K562 (cell line): ENCODE measurements at regions not wholly inside any gene's neighbourhood (a gene's known extent, or its start where the extent isn't known, plus 50 kb on each side); places are given as distances from the start of the nearest gene placed in this dataset.

Experiments
- ATAC-seq: fragments of 200-7000 bp; cut with Tn5 transposase; 3 replicates; pipeline ENCODE4 v1.9.1; 2020; ENCODE audit warnings: moderate library complexity
- BruUV-seq: library from RNA; stranded (reverse); fragments of 400-500 nt; replicated peaks from 2 replicates; lab custom pipeline; 2021; lab: Mats Ljungman, UMichigan
- CTCF ChIA-PET: fragments of 300-600 bp; formaldehyde crosslinking; extraction: SDS; loops from one replicate; lab custom pipeline; 2021; ENCODE audit warnings: low intra/inter-chr PET ratio; lab: Yijun Ruan, JAX
- POLR2A ChIA-PET: fragments of 300-600, 350-650 bp; sonication (Branson Sonifier 250); formaldehyde crosslinking; extraction: SDS; loops from one replicate; lab custom pipeline; 2021; ENCODE audit warnings: antibody characterized with exemption, inconsistent platforms; lab: Yijun Ruan, JAX
- DNase-seq, 4 experiments: peaks; one replicate each; pipeline versions ENCODE4 v3.0.0 to v3.0.0-alpha.2; 2011 to 2018; ENCODE audit warnings: low spot score in 3 of 4, mixed read lengths in 3 of 4; ENCODE audit errors: extremely low read depth in 1 of 4
- FAIRE-seq: peaks from 2 replicates; lab custom pipeline; 2011; peaks lifted over from hg19 to GRCh38; lab: Jason Lieb, UNC
- H2AFZ ChIP-seq: 2 replicates; pipeline ENCODE4 v1.6.0; 2011; ENCODE audit warnings: low read depth, low read length, control low read depth, inconsistent platforms
- H3K27ac ChIP-seq: fragments of 200-600 bp; 3 replicates; pipeline ENCODE4 v1.8.0; 2011; ENCODE audit warnings: low read depth, mild to moderate bottlenecking, control low read depth, inconsistent platforms, low read length, moderate library complexity, mixed read lengths; ENCODE audit errors: extremely low read depth
- H3K27me3 ChIP-seq, 2 experiments: fragments of 300-600 bp in 1 of 2; 2 replicates in 1 of 2; 3 replicates in 1 of 2; pipeline versions ENCODE4 v1.6.0 to v1.8.0; 2011; ENCODE audit warnings: inconsistent platforms in 2 of 2, low read length in 2 of 2, mild to moderate bottlenecking in 1 of 2, mixed read lengths in 1 of 2, moderate library complexity in 1 of 2; ENCODE audit not compliant: control insufficient read depth in 2 of 2, insufficient read depth in 2 of 2
- H3K36me3 ChIP-seq: fragments of 300-600 bp; 3 replicates; pipeline ENCODE4 v1.8.0; 2011; ENCODE audit warnings: mild to moderate bottlenecking, low read length, inconsistent platforms; ENCODE audit not compliant: control insufficient read depth, insufficient read depth
- H3K4me1 ChIP-seq, 2 experiments: fragments of 200-600 bp in 1 of 2; replicated peaks in 1 of 2; 2 replicates in 1 of 2; 3 replicates in 1 of 2; pipeline versions ENCODE4 v1.5.1 to v1.8.0; 2011; ENCODE audit warnings: inconsistent platforms in 2 of 2, low read length in 2 of 2, mild to moderate bottlenecking in 1 of 2, mixed read lengths in 1 of 2, moderate library complexity in 1 of 2; ENCODE audit not compliant: control insufficient read depth in 2 of 2, insufficient read depth in 2 of 2
- H3K4me2 ChIP-seq: 2 replicates; pipeline ENCODE4 v1.6.1; 2011; ENCODE audit warnings: low read length, control low read depth, inconsistent platforms, mixed read lengths; ENCODE audit not compliant: insufficient read depth
- H3K4me3 ChIP-seq: fragments of 200-600 bp; sonication (generic), shearing (Covaris generic); 2 replicates; pipeline ENCODE4 v1.5.1; 2016; ENCODE audit warnings: control low read depth, inconsistent platforms
- H3K79me2 ChIP-seq: fragments of 200-600 bp; 3 replicates; pipeline ENCODE4 v1.8.0; 2011; ENCODE audit warnings: low read length, inconsistent platforms; ENCODE audit not compliant: control insufficient read depth, insufficient read depth
- H3K9ac ChIP-seq, 2 experiments: 2 replicates each; pipeline versions ENCODE4 v1.6.0 to v1.6.1; 2011; ENCODE audit warnings: low read depth in 2 of 2, low read length in 2 of 2, control low read depth in 1 of 2, inconsistent platforms in 1 of 2, mild to moderate bottlenecking in 1 of 2, mixed read lengths in 1 of 2; ENCODE audit not compliant: insufficient read depth in 1 of 2
- H3K9me1 ChIP-seq: one replicate; pipeline ENCODE4 v1.6.0; 2011; ENCODE audit warnings: inconsistent platforms, mild to moderate bottlenecking, low read length, moderate library complexity; ENCODE audit not compliant: control insufficient read depth, insufficient read depth
- H3K9me3 ChIP-seq: replicated peaks from 2 replicates; pipeline ENCODE4 v1.5.1; 2011; ENCODE audit warnings: low read depth, low read length, inconsistent platforms; ENCODE audit not compliant: control insufficient read depth, insufficient read depth
- H4K20me1 ChIP-seq: replicated peaks from 2 replicates; pipeline ENCODE4 v1.6.1; 2011; ENCODE audit warnings: low read length, inconsistent platforms, mixed read lengths; ENCODE audit not compliant: control insufficient read depth, insufficient read depth
- ARID1B ChIP-seq: fragments of 450-650 bp; IDR thresholded peaks from 2 replicates; pipeline ENCODE4 v1.6.1; 2016; ENCODE audit warnings: antibody characterized with exemption, mild to moderate bottlenecking, inconsistent platforms
- E2F3 ChIP-seq: fragments of 250-450 bp; sonication (Bioruptor Pico); IDR thresholded peaks from 2 replicates; pipeline ENCODE4 v1.4.0; 2020; ENCODE audit warnings: mild to moderate bottlenecking
- EHMT2 ChIP-seq: fragments of 450-650 bp; IDR thresholded peaks from 2 replicates; pipeline ENCODE4 v1.6.1; 2018; ENCODE audit warnings: antibody characterized with exemption
- ESRRA ChIP-seq: fragments of 450-650 bp; IDR thresholded peaks from 2 replicates; pipeline ENCODE4 v1.6.1; 2014; ENCODE audit warnings: low read depth, mild to moderate bottlenecking, moderate library complexity, borderline replicate concordance
- NUFIP1 ChIP-seq: fragments of 450-650 bp; IDR thresholded peaks from 2 replicates; pipeline ENCODE4 v1.6.1; 2018; ENCODE audit not compliant: partially characterized antibody
- POLR2G ChIP-seq: fragments of 200-400 bp; formaldehyde crosslinking; IDR thresholded peaks from 2 replicates; pipeline ENCODE4 v1.6.1; 2017; ENCODE audit warnings: low read depth, mild to moderate bottlenecking, antibody characterized with exemption, low read length, moderate library complexity
- POLR2H ChIP-seq: IDR thresholded peaks from 2 replicates; pipeline ENCODE4 v1.6.1; 2016; ENCODE audit warnings: missing genetic modification characterization, low read depth, mild to moderate bottlenecking, control low read depth, missing compliant biosample characterization, moderate library complexity
- PURB ChIP-seq: sonication (generic); formaldehyde crosslinking; IDR thresholded peaks from 2 replicates; pipeline ENCODE4 v1.9.0; 2021; ENCODE audit warnings: low read depth, mild to moderate bottlenecking, missing genetic modification reagents
- RBM15 ChIP-seq: fragments of 200-400 bp; formaldehyde crosslinking; IDR thresholded peaks from 2 replicates; pipeline ENCODE4 v1.6.1; 2018; ENCODE audit warnings: mild to moderate bottlenecking, low read length, moderate library complexity; ENCODE audit not compliant: insufficient read depth
- ZFP30 ChIP-seq: fragments of 250-450 bp; sonication (Bioruptor Pico); IDR thresholded peaks from 2 replicates; pipeline ENCODE4 v1.8.0; 2022; ENCODE audit warnings: moderate library complexity, mild to moderate bottlenecking, inconsistent platforms, borderline replicate concordance
- ZNF165 ChIP-seq: fragments of 250-450 bp; sonication (Bioruptor Pico); IDR thresholded peaks from 2 replicates; pipeline ENCODE4 v1.4.0; 2020; ENCODE audit warnings: borderline replicate concordance
- ZNF232 ChIP-seq: sonication (generic); formaldehyde crosslinking; IDR thresholded peaks from 2 replicates; pipeline ENCODE4 v1.8.0; 2022; ENCODE audit warnings: mild to moderate bottlenecking, missing genetic modification reagents
- ZNF507 ChIP-seq: conservative IDR thresholded peaks from 2 replicates; pipeline ENCODE4 v1.6.1; 2017; ENCODE audit warnings: missing genetic modification characterization, missing compliant biosample characterization
- ZNF57 ChIP-seq: fragments of 450-650 bp; formaldehyde crosslinking; IDR thresholded peaks from 2 replicates; pipeline ENCODE4 v1.4.0; 2020; ENCODE audit warnings: mild to moderate bottlenecking, moderate library complexity
- ZNF778 ChIP-seq: fragments of 450-650 bp; formaldehyde crosslinking; IDR thresholded peaks from 2 replicates; pipeline ENCODE4 v1.4.0; 2020; ENCODE audit warnings: mild to moderate bottlenecking, moderate library complexity
- WGBS: fragments of 100-300 bp; shearing (Covaris generic); methylation state at CpG from one replicate; pipeline ENCODE4 v1.1.6; 2016; ENCODE audit warnings: low coverage, mixed read lengths; ENCODE audit not compliant: insufficient coverage; ENCODE audit errors: missing lambda C conversion rate; 5-methylcytosine and 5-hydroxymethylcytosine counted together
- in situ Hi-C: fragments of 300-500 bp; cut with MboI; formaldehyde crosslinking; loops from 4 replicates; pipeline ENCODE4 v1.15.0; 2018; ENCODE audit warnings: inconsistent platforms, mixed read lengths
- intact Hi-C: fragments of 100-400 bp; cut with micrococcal nuclease; formaldehyde crosslinking; loops from 2 replicates; pipeline ENCODE4 v1.14.2; 2022
- TF ChIP-seq, protein P1 (sequence below): sonication (generic); formaldehyde crosslinking; IDR thresholded peaks from 2 replicates; pipeline ENCODE4 v1.8.1; 2023; ENCODE audit warnings: mild to moderate bottlenecking, missing genetic modification reagents
- TF ChIP-seq, protein P2 (sequence below): fragments of 450-650 bp; IDR thresholded peaks from one replicate; pipeline ENCODE4 v1.6.1; 2018; ENCODE audit warnings: mild to moderate bottlenecking, moderate library complexity; ENCODE audit not compliant: partially characterized antibody
- TF ChIP-seq, protein P3 (sequence below): sonication (generic); IDR thresholded peaks from 2 replicates; pipeline ENCODE4 v1.6.1; 2016

GRCh38 chr12:128091951-128092382 is 175.0 kb upstream of the TMEM132C start (continued):
- TF ChIP-seq, protein P1, sequence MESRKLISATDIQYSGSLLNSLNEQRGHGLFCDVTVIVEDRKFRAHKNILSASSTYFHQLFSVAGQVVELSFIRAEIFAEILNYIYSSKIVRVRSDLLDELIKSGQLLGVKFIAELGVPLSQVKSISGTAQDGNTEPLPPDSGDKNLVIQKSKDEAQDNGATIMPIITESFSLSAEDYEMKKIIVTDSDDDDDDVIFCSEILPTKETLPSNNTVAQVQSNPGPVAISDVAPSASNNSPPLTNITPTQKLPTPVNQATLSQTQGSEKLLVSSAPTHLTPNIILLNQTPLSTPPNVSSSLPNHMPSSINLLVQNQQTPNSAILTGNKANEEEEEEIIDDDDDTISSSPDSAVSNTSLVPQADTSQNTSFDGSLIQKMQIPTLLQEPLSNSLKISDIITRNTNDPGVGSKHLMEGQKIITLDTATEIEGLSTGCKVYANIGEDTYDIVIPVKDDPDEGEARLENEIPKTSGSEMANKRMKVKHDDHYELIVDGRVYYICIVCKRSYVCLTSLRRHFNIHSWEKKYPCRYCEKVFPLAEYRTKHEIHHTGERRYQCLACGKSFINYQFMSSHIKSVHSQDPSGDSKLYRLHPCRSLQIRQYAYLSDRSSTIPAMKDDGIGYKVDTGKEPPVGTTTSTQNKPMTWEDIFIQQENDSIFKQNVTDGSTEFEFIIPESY (CRISPR knock-in tag), result no peak
- TF ChIP-seq ZNF778 (CRISPR knock-in tag), result no peak
- TF ChIP-seq E2F3 (CRISPR knock-in tag), result no peak
- TF ChIP-seq ZNF232, result no peak
- no peak for TF ChIP-seq POLR2H (tag)
- TF ChIP-seq ZNF165 (CRISPR knock-in tag), result no peak

DNA sequence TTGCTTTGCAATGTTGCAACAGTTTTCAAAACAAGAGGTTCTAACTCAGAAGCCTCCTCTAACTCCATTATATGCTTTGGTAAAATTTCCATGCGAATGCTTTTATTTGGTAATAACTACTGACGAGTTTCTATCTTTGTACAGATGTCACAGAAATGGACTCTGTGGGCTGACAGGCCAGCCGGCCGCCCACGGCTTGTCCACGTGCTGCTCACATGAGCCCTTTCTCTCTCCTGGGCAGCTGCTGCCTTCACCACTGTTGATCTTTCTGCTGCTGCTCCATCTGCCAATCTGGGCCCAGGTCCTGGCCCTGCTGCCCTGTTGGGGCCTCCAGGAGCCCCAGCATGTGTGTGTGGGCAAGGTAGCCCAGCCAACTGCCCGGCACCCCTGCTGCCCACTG is 168.2 kb upstream of the TMEM132C start:
- no peaks in the 10 kb centered on the region for H4K20me1 ChIP-seq
- ChIA-PET POLR2A (no interaction called here), CTCF (no interaction called here)
- H3K36me3 ChIP-seq, result no peaks in the 10 kb centered on the region
- in situ Hi-C loops (no loop called here), intact Hi-C loops (no loop called here)
- FAIRE-seq, result no peak
- no peak for DNase-seq
- TF ChIP-seq ZFP30 (CRISPR knock-in tag) (no peak), EHMT2 (no peak), ZNF57 (CRISPR knock-in tag) (no peak), ARID1B (no peak), POLR2G (no peak), ZNF507 (tag) (no peak), NUFIP1 (no peak), RBM15 (no peak), PURB (CRISPR knock-in tag) (no peak), ESRRA (no peak)
- TF ChIP-seq, protein P2, sequence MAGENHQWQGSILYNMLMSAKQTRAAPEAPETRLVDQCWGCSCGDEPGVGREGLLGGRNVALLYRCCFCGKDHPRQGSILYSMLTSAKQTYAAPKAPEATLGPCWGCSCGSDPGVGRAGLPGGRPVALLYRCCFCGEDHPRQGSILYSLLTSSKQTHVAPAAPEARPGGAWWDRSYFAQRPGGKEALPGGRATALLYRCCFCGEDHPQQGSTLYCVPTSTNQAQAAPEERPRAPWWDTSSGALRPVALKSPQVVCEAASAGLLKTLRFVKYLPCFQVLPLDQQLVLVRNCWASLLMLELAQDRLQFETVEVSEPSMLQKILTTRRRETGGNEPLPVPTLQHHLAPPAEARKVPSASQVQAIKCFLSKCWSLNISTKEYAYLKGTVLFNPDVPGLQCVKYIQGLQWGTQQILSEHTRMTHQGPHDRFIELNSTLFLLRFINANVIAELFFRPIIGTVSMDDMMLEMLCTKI, result no peak
- TF ChIP-seq, protein P3, sequence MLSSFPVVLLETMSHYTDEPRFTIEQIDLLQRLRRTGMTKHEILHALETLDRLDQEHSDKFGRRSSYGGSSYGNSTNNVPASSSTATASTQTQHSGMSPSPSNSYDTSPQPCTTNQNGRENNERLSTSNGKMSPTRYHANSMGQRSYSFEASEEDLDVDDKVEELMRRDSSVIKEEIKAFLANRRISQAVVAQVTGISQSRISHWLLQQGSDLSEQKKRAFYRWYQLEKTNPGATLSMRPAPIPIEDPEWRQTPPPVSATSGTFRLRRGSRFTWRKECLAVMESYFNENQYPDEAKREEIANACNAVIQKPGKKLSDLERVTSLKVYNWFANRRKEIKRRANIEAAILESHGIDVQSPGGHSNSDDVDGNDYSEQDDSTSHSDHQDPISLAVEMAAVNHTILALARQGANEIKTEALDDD, result no peak
- no peak overlapping the region for H3K4me3 ChIP-seq
- H3K9me3 ChIP-seq, result no peaks in the 10 kb centered on the region; the same call in 1 of the 2 replicates
- H3K27ac ChIP-seq, result no peak overlapping the region
- H3K4me2 ChIP-seq, result no peak overlapping the region
- no peak for ATAC-seq
- no peaks in the 10 kb centered on the region for H3K9me1 ChIP-seq
- WGBS, result 0% methylated on average over 4 of the region's 7 CpGs
- H3K79me2 ChIP-seq, result no peaks in the 10 kb centered on the region
- no peaks in the 10 kb centered on the region for H3K4me1 ChIP-seq
- H3K9ac ChIP-seq, result no peak overlapping the region
- H3K27me3 ChIP-seq, result no peaks in the 10 kb centered on the region
- H2AFZ ChIP-seq, result no peak overlapping the region
- BruUV-seq, result no TSS peak
